Heart right ventricle (tissue), 16 donors: ENCODE measurements at regions not wholly inside any gene's neighbourhood (a gene's known extent, or its start where the extent isn't known, plus 50 kb on each side); places are given as distances from the start of the nearest gene placed in this dataset.

Source experiments
- ATAC-seq, 8 donors: fragments of 200-7000 bp; cut with Tn5 transposase; one replicate each; pipeline ENCODE4 v1.9.1; 2020; ENCODE audit warnings: mild to moderate bottlenecking in 8 of 8, moderate library complexity in 8 of 8, moderate number of reproducible peaks in 1 of 8
- DNase-seq, 2 donors: peaks; one replicate each; pipeline ENCODE4 v3.0.0-alpha.2; 2020
- H3K27ac ChIP-seq, 10 donors: fragments of 200-600 bp; sonication (generic) in 2 of 10; one replicate each; pipeline versions ENCODE4 v1.5.0 to v1.8.0; 2020 to 2022; ENCODE audit warnings: mild to moderate bottlenecking in 3 of 10
- H3K27me3 ChIP-seq, 7 donors: fragments of 200-600 bp; one replicate each; pipeline ENCODE4 v1.8.0; 2021 to 2022; ENCODE audit warnings: mild to moderate bottlenecking in 2 of 7
- H3K36me3 ChIP-seq, 9 donors: fragments of 200-600 bp; sonication (generic) in 1 of 9; one replicate each; pipeline versions ENCODE4 v1.5.0 to v1.8.0; 2020 to 2022; ENCODE audit warnings: mild to moderate bottlenecking in 2 of 9
- H3K4me1 ChIP-seq, 9 donors: fragments of 200-600 bp; sonication (generic) in 1 of 9; one replicate each; pipeline versions ENCODE4 v1.5.0 to v1.8.0; 2020 to 2022; ENCODE audit warnings: mild to moderate bottlenecking in 4 of 9
- H3K4me3 ChIP-seq, 10 donors: fragments of 200-600 bp; sonication (generic) in 2 of 10; one replicate each; pipeline versions ENCODE4 v1.5.0 to v1.8.0; 2020 to 2022; ENCODE audit warnings: mild to moderate bottlenecking in 7 of 10, moderate library complexity in 2 of 10
- H3K9me3 ChIP-seq, 11 donors: fragments of 200-600 bp in 10 of 11; sonication (generic) in 2 of 11; one replicate each; pipeline versions ENCODE4 v1.5.0 to v1.8.0; 2013 to 2022; ENCODE audit warnings: mild to moderate bottlenecking in 2 of 11, control low read depth in 1 of 11, moderate library complexity in 1 of 11
- CTCF ChIP-seq, 9 donors: fragments of 200-600 bp; sonication (generic) in 2 of 9; IDR thresholded peaks; one replicate each; pipeline versions ENCODE4 v1.5.0 to v1.8.0; 2021 to 2022; ENCODE audit warnings: antibody characterized with exemption in 9 of 9, mild to moderate bottlenecking in 5 of 9, moderate library complexity in 1 of 9
- WGBS, 2 donors: extraction: QIAGEN DNeasy Blood & Tissue Kit; methylation state at CpG; one replicate each; pipeline ENCODE4 v1.1.7; 2013; ENCODE audit warnings: inconsistent platforms in 1 of 2; 5-methylcytosine and 5-hydroxymethylcytosine counted together
- intact Hi-C, 10 donors: fragments of 100-400 bp; cut with DNase I; formaldehyde crosslinking; loops; one replicate each; pipeline versions ENCODE4 v1.11.1 to v1.14.2; 2022
- donor health status: Arrhythmogenic right ventricular cardiomyopathy.
- donor health status: ischemic (EF 13 %, LVEDD 7.1; RV severe dilation, severe dysfunction).
- donor health status: healthy with polysubstance abuse.
- donor health status: DM: no; HTN: yes; CAD: no.
- donor health status: DM: no; HTN: no; CAD: no.
- donor health status: ischemic (EF 25% LVEDD 6.9; RV normal size, moderate dysfunction).
- donor health status: ischemic (EF 25% LVEDD 5.7; RV mildly dilated, moderate dysfunction).
- donor health status: healthy.
- donor health status: DM: yes; HTN: yes; CAD: no.
- donor health status: Ischemic cardiomyopathy.
- donor health status: ischemic (EF 35%, LVEDD 5.7; RV mildly dilated, moderate dysfunction).
- donor health status: nonischemic (EF 11% LVEDD 7.7; RV severe dilation, severe dysfunction).
- donor health status: DM: yes; HTN: yes; CAD: no.
- donor health status: PGD.
- donor health status: ischemic (EF 29% LVEDD 5.4; RV normal size, mild dysfunction).
- donor health status: nonischemic (EF 23%, LVEDD 6.1; RV moderate dilation, normal function).

- Histone ChIP-seq H3K4me1 (no peaks in the 10 kb centered on the region), H3K27ac (no peak overlapping the region), H3K36me3 (no peaks in the 10 kb centered on the region), H3K27me3 (no peaks in the 10 kb centered on the region), H3K9me3 (no peaks in the 10 kb centered on the region), H3K4me3 (no peak overlapping the region)
- ATAC-seq (no peak), DNase-seq (no peak)
- 80% methylated on average over 2 of the region's 2 CpGs for WGBS, 2 donors
- intact Hi-C loops: no loop called here
- TF ChIP-seq CTCF (IDR thresholded peaks at IDR 0.05): no peak
Observed at GRCh38 chr9:117886616-117887015, 182.4 kb downstream of the TLR4 start.

- DNase-seq: no peak
- no peak overlapping the region for H3K4me3 ChIP-seq
- no peak overlapping the region for H3K27ac ChIP-seq
- H3K36me3 ChIP-seq: no peaks in the 10 kb centered on the region
- no peak for ATAC-seq
- no peaks in the 10 kb centered on the region for H3K4me1 ChIP-seq
- H3K9me3 ChIP-seq: no peaks in the 10 kb centered on the region
- no peaks in the 10 kb centered on the region for H3K27me3 ChIP-seq
- no peak for TF ChIP-seq CTCF (IDR thresholded peaks at IDR 0.05)
- intact Hi-C loops: no loop called here
- 75 to 78% methylated on average over 2 of the region's 2 CpGs for WGBS, 2 donors
Observed at GRCh38 chr9:117887383-117887782, 183.2 kb downstream of the TLR4 start.

- no peaks in the 10 kb centered on the region for H3K4me1 ChIP-seq
- H3K27me3 ChIP-seq: no peaks in the 10 kb centered on the region
- no peaks in the 10 kb centered on the region for H3K9me3 ChIP-seq
- DNase-seq (no peak), ATAC-seq (no peak)
- TF ChIP-seq CTCF (IDR thresholded peaks at IDR 0.05): no peak
- no peaks in the 10 kb centered on the region for H3K36me3 ChIP-seq
- H3K27ac ChIP-seq: no peak overlapping the region
- whole genome bisulfite sequencing, 2 donors: 82 to 89% methylated on average over 3 of the region's 3 CpGs
- H3K4me3 ChIP-seq: no peak overlapping the region
- intact Hi-C loops: no loop called here
Observed at GRCh38 chr9:117887941-117888340, 183.7 kb downstream of the TLR4 start.

GRCh38 chr9:117903453-117903852 lies 199.2 kb downstream of the TLR4 start:
- no peaks in the 10 kb centered on the region for H3K36me3 ChIP-seq
- no peaks in the 10 kb centered on the region for H3K27me3 ChIP-seq
- no peak for TF ChIP-seq CTCF (IDR thresholded peaks at IDR 0.05)
- 91% methylated on average over 1 of the region's 1 CpG for WGBS, 2 donors
- no peak overlapping the region for H3K4me3 ChIP-seq
- no peaks in the 10 kb centered on the region for H3K4me1 ChIP-seq
- no peak overlapping the region for H3K27ac ChIP-seq
- no peak for DNase-seq
- no peaks in the 10 kb centered on the region for H3K9me3 ChIP-seq
- intact Hi-C loops: no loop called here
- ATAC-seq: no peak

GRCh38 chr9:117906763-117907162 lies 202.6 kb downstream of the TLR4 start:
- Histone ChIP-seq H3K27ac (no peak overlapping the region), H3K27me3 (no peaks in the 10 kb centered on the region), H3K9me3 (peaks cover 0 to 29% (median 5%) of the 10 kb centered on the region in 11 donors), H3K36me3 (no peaks in the 10 kb centered on the region), H3K4me1 (no peaks in the 10 kb centered on the region), H3K4me3 (no peak overlapping the region)
- intact Hi-C loops: no loop called here
- no peak for TF ChIP-seq CTCF (IDR thresholded peaks at IDR 0.05)
- DNase-seq (no peak), ATAC-seq (no peak)
- 57 to 66% methylated on average over 4 of the region's 4 CpGs for WGBS, 2 donors
